HG02852 (cell line): ENCODE measurements at regions not wholly inside any gene's neighbourhood (a gene's known extent, or its start where the extent isn't known, plus 50 kb on each side); places are given as distances from the start of the nearest gene placed in this dataset.

Source experiments
- ATAC-seq: cut with Tn5 transposase; IDR thresholded peaks from one replicate; pipeline ENCODE4 v1.9.1; 2021; ENCODE audit warnings: mild to moderate bottlenecking, moderate library complexity; ENCODE audit not compliant: unreplicated experiment

GRCh38 chr11:80162387-80162786, 721.6 kb upstream of the TENM4 start:
- no peak for ATAC-seq

DNA sequence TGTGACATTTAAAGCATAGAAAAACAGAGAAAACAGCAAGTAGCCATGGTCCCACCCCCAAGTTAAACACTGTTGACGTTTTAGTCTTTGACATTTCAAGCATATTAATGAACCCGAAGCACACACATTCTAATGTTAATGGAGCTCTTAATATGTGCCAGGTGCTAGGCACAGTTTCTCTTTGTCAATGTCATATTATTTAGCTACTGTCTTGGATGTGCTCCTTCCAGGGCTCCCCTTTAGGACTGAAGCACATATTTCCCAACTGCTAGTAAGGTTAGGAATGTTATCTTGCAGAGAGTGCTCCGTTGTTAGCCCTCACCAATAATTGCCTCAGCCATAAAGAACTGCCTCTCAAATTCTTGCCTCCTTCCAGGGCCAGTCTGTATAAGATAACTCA, 716.6 kb upstream of the TENM4 start:
- no peak for ATAC-seq

DNA sequence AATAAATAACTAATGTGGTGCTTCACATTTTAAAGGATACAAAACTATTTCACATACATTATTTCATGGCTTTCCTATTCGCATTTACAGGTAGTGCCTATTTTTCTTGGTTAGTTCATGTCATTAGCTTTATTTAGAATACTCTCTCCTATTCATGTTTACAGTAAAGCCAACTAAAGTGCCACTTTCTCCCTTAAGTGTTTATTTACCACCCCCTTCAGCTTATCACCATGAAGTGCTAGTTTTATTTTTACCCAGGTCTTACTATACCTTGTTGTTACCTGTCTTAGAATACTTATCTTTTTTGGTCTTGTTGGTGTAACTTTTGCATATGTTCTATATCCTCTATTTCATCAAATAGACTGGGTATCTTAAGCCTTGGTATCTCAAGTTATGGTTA, 715.2 kb upstream of the TENM4 start:
- ATAC-seq = no peak

GRCh38 chr11:80155412-80156017, 714.7 kb upstream of the TENM4 start:
- ATAC-seq = peak; percentile 56

DNA sequence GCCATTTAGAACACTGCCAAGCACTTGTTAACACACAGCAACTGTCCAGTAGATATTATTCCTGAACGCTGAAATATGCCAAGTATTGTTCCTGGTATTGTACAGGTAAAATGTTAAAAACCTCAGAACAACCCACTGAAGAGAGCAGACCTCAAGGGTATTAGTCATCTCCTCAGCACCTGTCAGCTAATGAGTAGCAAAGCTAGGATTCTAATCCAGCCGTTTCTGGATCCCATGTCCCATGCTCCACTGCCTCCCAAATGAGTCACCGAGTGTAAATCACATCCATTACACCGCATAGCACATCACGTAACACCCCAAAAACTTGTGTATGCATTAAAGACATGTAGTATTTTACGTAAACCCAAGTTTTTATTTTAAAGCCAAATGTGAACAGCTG, 705.4 kb upstream of the TENM4 start:
- no peak for ATAC-seq

DNA sequence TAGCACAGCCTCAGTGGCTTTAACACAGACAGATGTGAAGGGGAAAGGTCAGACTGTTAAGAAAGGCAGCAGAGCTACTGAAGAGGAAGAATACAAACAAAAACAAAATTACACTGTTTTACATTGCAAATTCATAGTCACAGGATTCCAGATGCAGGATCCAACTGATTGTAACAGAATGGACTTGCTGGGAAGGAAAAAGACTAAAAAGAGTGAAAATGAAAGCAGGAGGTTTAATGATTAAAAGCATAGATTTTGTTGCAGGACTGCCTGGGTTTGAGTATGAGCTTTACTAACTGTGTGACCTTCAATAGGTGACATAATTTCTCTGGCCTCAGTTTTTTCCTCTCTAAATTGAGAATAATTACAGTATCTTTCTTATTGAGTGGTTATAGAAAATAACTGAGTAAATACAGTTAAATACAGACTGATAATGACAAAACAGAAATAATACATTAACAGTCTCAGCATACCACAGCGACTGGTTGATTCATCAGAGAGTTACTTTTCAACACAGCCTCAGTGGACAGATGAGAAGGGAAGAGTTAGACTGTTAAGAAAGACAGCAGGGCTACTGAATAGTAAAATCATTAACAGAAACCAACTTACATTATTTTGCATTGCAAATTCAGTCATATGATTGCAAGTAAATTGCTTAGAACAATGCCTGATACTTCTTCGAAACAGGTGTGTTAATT, 704.2 kb upstream of the TENM4 start:
- no peak for ATAC-seq

DNA sequence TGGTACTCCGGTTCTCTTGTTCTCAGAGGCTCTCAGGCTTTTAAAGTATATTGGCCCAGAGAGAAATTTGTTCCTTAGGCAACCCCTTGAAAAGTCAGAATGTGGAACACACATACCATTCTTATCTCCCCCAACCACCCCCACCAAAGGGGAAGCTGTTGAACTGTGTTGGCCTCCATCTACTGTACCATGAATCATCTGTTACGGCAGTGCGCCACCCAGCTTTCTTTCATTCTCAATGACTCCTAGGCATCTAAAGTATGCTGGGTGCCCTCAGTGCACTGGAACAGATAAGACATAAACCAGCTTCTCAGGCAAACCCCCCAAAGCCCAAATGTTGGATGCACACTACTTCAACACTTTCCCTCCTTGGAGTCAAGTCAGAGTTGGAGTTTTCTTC, 696.2 kb upstream of the TENM4 start:
- no peak for ATAC-seq

DNA sequence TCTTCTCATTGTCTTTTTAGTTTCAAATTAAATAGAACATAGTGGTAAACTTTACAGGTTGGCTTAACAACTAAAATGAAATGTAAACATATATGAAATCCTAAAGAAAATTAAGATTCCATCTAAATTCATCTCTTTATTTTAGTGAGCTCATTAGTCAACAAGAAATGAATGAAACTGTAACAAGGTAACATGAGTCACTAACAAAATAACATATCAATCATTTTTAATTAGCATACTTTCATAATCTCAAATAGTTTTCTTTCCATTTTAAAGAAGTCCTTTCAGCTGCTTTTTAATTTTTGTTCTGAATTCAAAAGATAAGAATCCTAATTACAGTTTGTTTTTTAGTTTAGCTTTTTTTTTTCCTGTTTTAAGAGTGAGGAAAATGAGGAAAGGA, 688.6 kb upstream of the TENM4 start:
- no peak for ATAC-seq

GRCh38 chr11:80122211-80122610, 681.4 kb upstream of the TENM4 start:
- ATAC-seq = no peak

- no peak for ATAC-seq
These were observed 677.2 kb upstream of the TENM4 start for GRCh38 chr11:80118073-80118472.

- no peak for ATAC-seq
These were observed 676.0 kb upstream of the TENM4 start for GRCh38 chr11:80116796-80117195.

GRCh38 chr11:80109652-80110051, 668.8 kb upstream of the TENM4 start:
- ATAC-seq = no peak

DNA sequence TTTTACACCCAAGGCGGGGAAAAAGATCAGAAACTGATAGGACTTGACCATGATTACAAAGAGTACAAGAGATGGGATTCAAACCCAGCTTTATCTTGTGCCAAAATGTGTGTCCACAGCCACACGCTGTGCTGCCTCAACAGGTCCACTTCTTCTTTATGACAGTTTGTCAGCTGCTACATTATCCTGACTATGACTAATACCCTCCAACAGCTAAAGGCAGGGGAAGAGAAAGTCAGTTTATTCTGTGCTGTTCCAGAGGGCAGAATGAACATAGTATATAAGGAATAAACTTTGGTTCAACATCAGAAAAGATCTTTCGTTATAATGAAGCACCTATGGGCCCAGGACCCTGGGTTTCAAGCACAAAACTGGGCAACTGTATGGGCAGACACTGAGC, 668.2 kb upstream of the TENM4 start:
- no peak for ATAC-seq

GRCh38 chr11:80107415-80107814, 666.6 kb upstream of the TENM4 start:
- no peak for ATAC-seq

DNA sequence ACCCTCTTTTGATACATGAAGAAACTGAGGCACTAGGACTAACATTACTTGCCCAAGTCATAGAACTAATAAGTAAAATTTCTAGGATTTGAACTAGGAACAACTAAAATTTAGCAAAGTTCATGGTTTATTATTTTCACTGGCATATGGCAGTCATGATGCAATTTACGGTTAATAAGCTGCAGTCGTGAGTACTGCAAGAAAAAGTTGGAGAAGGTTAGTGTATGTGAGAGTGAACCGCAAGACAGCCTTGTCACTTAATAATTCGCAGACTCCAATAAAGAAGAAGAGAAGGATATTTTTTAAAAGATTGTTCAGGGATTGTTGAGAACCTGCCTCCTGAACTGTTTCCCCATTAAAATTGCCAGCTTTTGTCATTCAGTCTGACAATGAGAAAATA, 663.4 kb upstream of the TENM4 start:
- no peak for ATAC-seq

GRCh38 chr11:80103142-80103859, 662.5 kb upstream of the TENM4 start:
- no peak for ATAC-seq

DNA sequence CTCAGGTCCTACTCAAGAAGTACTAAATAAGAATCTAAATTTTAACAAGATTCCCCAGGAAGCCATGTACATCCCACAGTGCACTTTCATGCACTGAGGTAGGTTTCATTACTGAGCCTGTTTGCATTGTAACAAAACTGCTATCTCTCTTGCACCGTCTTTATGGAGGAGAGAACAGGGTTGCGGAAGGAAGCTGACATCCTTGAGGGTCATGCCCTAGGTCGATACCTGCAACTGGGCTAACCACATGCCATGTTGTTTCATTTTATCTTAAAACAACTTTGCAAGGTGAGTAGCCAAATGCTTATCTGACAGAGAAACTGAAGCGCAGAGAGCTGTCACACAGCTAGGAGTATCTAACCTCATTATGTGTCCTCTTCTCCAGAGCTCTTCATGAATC, 656.3 kb upstream of the TENM4 start:
- no peak for ATAC-seq

DNA sequence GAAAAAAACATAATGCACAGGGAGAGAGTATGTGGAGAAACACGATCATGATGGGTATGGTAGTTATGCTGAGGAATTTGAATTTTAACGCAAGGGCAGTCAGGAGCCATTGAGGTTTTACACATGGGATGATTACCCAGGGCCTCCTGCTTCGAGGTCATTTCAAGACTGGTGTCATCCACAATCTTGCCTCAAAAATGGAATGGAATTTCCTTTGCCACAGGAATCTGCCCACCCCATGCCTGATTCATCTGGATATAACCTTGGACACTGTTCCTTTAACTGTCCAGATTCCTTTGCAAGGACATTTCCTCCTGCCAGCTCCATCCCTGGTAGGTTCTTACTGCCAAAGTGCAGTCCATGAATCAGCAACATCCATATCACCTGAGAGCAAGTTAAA, 655.9 kb upstream of the TENM4 start:
- ATAC-seq = no peak

GRCh38 chr11:80086496-80087055, 645.7 kb upstream of the TENM4 start:
- ATAC-seq = no peak

- ATAC-seq = no peak
These were observed 644.7 kb upstream of the TENM4 start for GRCh38 chr11:80085563-80085962.

GRCh38 chr11:80084608-80085007, 643.8 kb upstream of the TENM4 start:
- ATAC-seq = no peak

DNA sequence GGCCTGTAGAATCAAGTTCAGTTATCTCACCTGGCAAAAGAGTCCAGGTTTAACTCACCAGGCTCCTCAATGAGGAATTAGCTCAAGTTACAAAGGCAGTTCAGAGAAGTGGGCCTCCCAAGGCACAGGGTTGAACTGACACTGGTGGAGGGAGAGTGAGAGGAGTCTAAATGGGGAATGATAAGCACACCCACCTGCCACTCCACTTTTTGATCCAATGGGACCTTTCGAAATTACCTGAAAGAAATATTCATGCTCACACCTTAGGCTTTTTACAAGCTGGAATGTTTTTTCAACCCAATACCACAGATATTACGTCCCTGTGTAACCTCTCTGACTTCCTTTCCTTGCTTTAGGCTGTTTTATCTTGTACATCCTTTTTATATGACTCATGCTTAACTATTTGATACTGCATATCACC, 642.7 kb upstream of the TENM4 start:
- ATAC-seq = no peak
